ENCODE measurements at regions not wholly inside any gene's neighbourhood (a gene's known extent, or its start where the extent isn't known, plus 50 kb on each side); places are given as distances from the start of the nearest gene placed in this dataset.

DNA sequence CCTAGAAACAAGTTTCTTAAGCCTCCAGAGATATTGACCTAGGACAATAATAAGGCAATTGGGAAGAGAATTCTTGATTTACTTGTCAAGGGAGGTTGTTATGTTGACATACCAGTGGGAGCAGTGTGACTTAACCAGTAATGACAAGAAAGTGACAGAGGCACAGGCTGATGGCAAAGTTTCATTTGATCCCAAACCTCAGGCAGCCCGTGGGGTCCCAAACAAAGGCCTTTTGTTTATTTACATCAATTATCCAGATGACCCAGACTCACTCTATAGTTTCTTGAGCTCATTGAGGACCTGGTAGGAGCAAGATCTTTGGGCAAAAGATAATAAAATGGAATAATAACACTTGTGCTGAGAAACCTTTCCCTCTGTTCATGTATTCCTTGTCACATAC, 336.8 kb downstream of the ARL6IP6 start:
- H3K9me3 ChIP-seq (ENCODE audit: control insufficient read depth in 2 of 2, insufficient read depth in 1 of 2, low read length in 1 of 2) = no peaks in the 10 kb centered on the region
- no peak overlapping the region for H3K4me3 ChIP-seq (ENCODE audit: low read length in 2 of 2)
- H3K27ac ChIP-seq (ENCODE audit: low read depth in 1 of 2, low read length in 1 of 2) = no peak overlapping the region
- no peaks in the 10 kb centered on the region for H3K36me3 ChIP-seq (ENCODE audit: control insufficient read depth in 2 of 2, insufficient read depth in 2 of 2, low read length in 1 of 2)
- WGBS = 14% methylated on average over 1 of the region's 1 CpG
- no peaks in the 10 kb centered on the region for H3K4me1 ChIP-seq (ENCODE audit: control insufficient read depth in 2 of 2, insufficient read depth in 2 of 2, low read length in 2 of 2)
- H3K27me3 ChIP-seq (ENCODE audit: control insufficient read depth in 2 of 2, insufficient read depth in 1 of 2, low read length in 1 of 2) = no peaks in the 10 kb centered on the region
- no peak for DNase-seq (ENCODE audit: low read depth in 6 of 9, low spot score in 9 of 9)

DNA sequence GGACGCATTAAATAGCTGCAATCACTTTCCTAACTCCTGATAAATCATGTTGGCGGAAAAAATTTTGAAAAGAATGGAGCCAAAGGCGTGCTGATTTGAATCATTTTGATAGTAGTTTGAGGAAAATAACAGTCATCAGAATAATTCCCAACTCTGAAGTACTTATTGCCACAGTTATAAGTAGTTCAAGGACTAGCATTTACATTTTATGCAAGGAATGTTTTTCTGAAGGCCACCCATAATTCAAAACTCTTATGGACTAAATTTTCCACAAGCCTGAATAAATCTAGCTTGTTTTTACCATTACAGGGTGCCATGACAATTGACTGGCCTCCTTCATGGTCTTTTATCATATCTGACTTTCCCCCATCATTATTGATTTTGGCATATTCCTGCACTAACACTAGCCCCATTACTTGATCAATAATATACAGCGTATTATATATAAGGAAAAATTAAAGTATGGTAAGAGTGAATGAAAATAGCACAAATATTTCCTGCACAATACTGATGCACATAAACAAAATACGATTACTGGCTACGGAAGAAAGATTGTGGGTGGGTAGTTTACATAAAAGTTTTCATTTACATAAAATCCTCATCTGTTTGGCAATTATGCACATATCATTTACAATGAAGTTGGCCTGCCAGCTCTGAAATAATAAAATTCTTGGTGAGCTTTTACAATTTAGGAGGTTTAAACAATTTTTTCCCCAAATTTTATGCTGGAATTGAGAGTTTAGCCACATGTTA, 334.6 kb downstream of the ARL6IP6 start:
- no peaks in the 10 kb centered on the region for H3K4me1 ChIP-seq (ENCODE audit: control insufficient read depth in 2 of 2, insufficient read depth in 2 of 2, low read length in 2 of 2)
- H3K36me3 ChIP-seq (ENCODE audit: control insufficient read depth in 2 of 2, insufficient read depth in 2 of 2, low read length in 1 of 2) = no peaks in the 10 kb centered on the region
- DNase-seq (ENCODE audit: low read depth in 6 of 9, low spot score in 9 of 9) = no peak
- no peaks in the 10 kb centered on the region for H3K27me3 ChIP-seq (ENCODE audit: control insufficient read depth in 2 of 2, insufficient read depth in 1 of 2, low read length in 1 of 2)
- no peak overlapping the region for H3K4me3 ChIP-seq (ENCODE audit: low read length in 2 of 2)
- H3K9me3 ChIP-seq (ENCODE audit: control insufficient read depth in 2 of 2, insufficient read depth in 1 of 2, low read length in 1 of 2) = no peaks in the 10 kb centered on the region
- whole genome bisulfite sequencing = 87% methylated on average over 6 of the region's 6 CpGs
- H3K27ac ChIP-seq (ENCODE audit: low read depth in 1 of 2, low read length in 1 of 2) = no peak overlapping the region

DNA sequence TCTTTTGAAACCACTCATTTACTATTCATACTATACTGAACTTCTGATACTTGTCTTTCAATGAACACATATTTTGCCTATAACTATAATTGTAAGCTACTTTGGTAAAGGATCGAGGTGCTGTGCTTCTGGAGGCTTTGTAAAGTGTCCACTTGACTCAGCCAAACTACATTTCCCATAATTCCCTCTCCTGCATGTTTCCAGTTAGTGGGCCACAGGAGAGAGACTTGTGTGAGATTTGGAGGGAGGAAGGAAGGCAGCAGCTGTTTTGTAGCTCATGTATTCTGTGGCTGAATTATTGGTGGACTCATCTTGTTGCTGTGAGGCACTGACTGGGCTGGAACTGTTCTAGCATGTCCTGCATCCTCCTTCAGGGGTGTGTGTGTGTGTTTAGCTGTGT, 328.8 kb downstream of the ARL6IP6 start:
- WGBS = 53% methylated on average over 1 of the region's 1 CpG
- H3K36me3 ChIP-seq (ENCODE audit: control insufficient read depth in 2 of 2, insufficient read depth in 2 of 2, low read length in 1 of 2) = no peaks in the 10 kb centered on the region
- no peak for DNase-seq (ENCODE audit: low read depth in 6 of 9, low spot score in 9 of 9)

DNA sequence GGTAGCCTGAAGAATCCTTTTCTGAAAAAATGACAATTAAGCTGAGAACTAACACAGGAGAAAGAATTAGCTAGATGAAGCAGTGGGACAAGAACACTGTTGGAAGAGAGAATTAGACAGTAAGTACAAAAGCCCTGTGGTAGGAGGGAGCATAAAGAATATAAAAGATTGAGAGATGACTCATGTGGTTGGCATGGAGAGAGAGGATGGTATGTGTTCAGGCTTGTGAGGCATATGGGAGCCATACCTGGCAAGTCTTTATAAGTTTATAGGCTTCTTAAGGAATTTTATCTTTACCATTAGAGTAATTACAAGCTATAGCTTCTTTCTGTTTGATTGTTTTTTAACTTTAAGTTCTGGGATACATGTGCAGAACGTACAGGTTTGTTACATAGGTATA, 325.0 kb downstream of the ARL6IP6 start:
- H3K36me3 ChIP-seq (ENCODE audit: control insufficient read depth in 2 of 2, insufficient read depth in 2 of 2, low read length in 1 of 2) = no peaks in the 10 kb centered on the region
- no peak for DNase-seq (ENCODE audit: low read depth in 6 of 9, low spot score in 9 of 9)
- H3K27ac ChIP-seq (ENCODE audit: low read depth in 1 of 2, low read length in 1 of 2) = no peak overlapping the region
- no peaks in the 10 kb centered on the region for H3K4me1 ChIP-seq (ENCODE audit: control insufficient read depth in 2 of 2, insufficient read depth in 2 of 2, low read length in 2 of 2)
- no peaks in the 10 kb centered on the region for H3K27me3 ChIP-seq (ENCODE audit: control insufficient read depth in 2 of 2, insufficient read depth in 1 of 2, low read length in 1 of 2)
- WGBS = 96% methylated on average over 1 of the region's 1 CpG
- no peaks in the 10 kb centered on the region for H3K9me3 ChIP-seq (ENCODE audit: control insufficient read depth in 2 of 2, insufficient read depth in 1 of 2, low read length in 1 of 2)
- no peak overlapping the region for H3K4me3 ChIP-seq (ENCODE audit: low read length in 2 of 2)

More for the DNA sequence above, 328.8 kb downstream of the ARL6IP6 start:
- H3K4me1 ChIP-seq (ENCODE audit: control insufficient read depth in 2 of 2, insufficient read depth in 2 of 2, low read length in 2 of 2) = no peaks in the 10 kb centered on the region
- H3K27me3 ChIP-seq (ENCODE audit: control insufficient read depth in 2 of 2, insufficient read depth in 1 of 2, low read length in 1 of 2) = no peaks in the 10 kb centered on the region
- H3K9me3 ChIP-seq (ENCODE audit: control insufficient read depth in 2 of 2, insufficient read depth in 1 of 2, low read length in 1 of 2) = no peaks in the 10 kb centered on the region
- no peak overlapping the region for H3K27ac ChIP-seq (ENCODE audit: low read depth in 1 of 2, low read length in 1 of 2)
- H3K4me3 ChIP-seq (ENCODE audit: low read length in 2 of 2) = no peak overlapping the region

- no peak overlapping the region for H3K27ac ChIP-seq (ENCODE audit: low read depth in 1 of 2, low read length in 1 of 2)
- H3K4me3 ChIP-seq (ENCODE audit: low read length in 2 of 2) = no peak overlapping the region
- no peaks in the 10 kb centered on the region for H3K27me3 ChIP-seq (ENCODE audit: control insufficient read depth in 2 of 2, insufficient read depth in 1 of 2, low read length in 1 of 2)
- no peak for DNase-seq (ENCODE audit: low read depth in 6 of 9, low spot score in 9 of 9)
- H3K36me3 ChIP-seq (ENCODE audit: control insufficient read depth in 2 of 2, insufficient read depth in 2 of 2, low read length in 1 of 2) = no peaks in the 10 kb centered on the region
- no peaks in the 10 kb centered on the region for H3K4me1 ChIP-seq (ENCODE audit: control insufficient read depth in 2 of 2, insufficient read depth in 2 of 2, low read length in 2 of 2)
- 89% methylated on average over 2 of the region's 2 CpGs for WGBS
- peaks cover 0 to 10% of the 10 kb centered on the region in 2 donors for H3K9me3 ChIP-seq (ENCODE audit: control insufficient read depth in 2 of 2, insufficient read depth in 1 of 2, low read length in 1 of 2)
Observed at GRCh38 chr2:153028626-153029025, 310.2 kb downstream of the ARL6IP6 start.

DNA sequence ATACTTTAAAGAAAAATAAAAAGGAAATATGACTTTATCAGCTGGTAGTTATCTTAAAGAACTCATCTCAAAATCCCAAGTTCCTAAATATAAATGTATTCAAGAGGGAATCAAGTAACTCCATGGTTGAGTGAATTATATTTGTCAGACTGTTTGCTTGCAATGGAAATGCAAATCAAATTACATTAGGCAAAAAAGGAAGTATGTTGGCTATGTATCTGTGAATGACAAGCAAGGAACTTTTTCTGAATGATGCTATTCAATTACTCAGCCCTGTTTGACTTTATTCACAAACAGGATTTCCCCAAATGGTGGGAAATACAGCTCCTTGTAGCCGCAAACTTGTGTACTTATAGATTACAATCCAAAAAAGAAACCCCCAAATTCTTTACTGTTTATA, 309.1 kb downstream of the ARL6IP6 start:
- no peaks in the 10 kb centered on the region for H3K4me1 ChIP-seq (ENCODE audit: control insufficient read depth in 2 of 2, insufficient read depth in 2 of 2, low read length in 2 of 2)
- no peaks in the 10 kb centered on the region for H3K36me3 ChIP-seq (ENCODE audit: control insufficient read depth in 2 of 2, insufficient read depth in 2 of 2, low read length in 1 of 2)
- WGBS = 92% methylated on average over 1 of the region's 1 CpG
- H3K9me3 ChIP-seq (ENCODE audit: control insufficient read depth in 2 of 2, insufficient read depth in 1 of 2, low read length in 1 of 2) = peaks cover 0 to 1% of the 10 kb centered on the region in 2 donors
- H3K27me3 ChIP-seq (ENCODE audit: control insufficient read depth in 2 of 2, insufficient read depth in 1 of 2, low read length in 1 of 2) = no peaks in the 10 kb centered on the region
- DNase-seq (ENCODE audit: low read depth in 6 of 9, low spot score in 9 of 9) = no peak
- no peak overlapping the region for H3K27ac ChIP-seq (ENCODE audit: low read depth in 1 of 2, low read length in 1 of 2)
- no peak overlapping the region for H3K4me3 ChIP-seq (ENCODE audit: low read length in 2 of 2)

DNA sequence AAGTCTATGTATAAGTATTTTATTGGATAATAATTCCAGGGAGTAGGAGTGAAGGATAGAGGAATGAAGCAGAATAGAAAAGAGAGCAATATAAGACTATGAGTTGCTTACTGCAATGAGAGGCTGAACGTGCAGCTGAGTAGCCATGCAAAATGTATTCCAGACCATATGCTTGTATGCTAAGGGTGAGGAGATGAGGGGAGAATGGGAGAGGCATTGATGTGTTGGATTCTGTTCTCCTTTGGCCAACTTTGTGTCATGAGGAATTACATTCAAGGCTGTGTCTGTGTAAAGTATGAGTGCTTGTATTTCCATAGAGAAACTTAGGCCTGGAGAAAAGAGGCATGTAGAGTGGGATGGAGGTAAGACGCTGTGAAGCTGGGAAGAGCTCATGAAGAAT, 301.8 kb downstream of the ARL6IP6 start:
- 89% methylated on average over 2 of the region's 2 CpGs for WGBS

GRCh38 chr2:153005071-153005730, 286.8 kb downstream of the ARL6IP6 start:
- 88% methylated on average over 5 of the region's 5 CpGs for WGBS
- no peak overlapping the region for H3K27ac ChIP-seq (ENCODE audit: low read depth in 1 of 2, low read length in 1 of 2)

More for the DNA sequence above, 301.8 kb downstream of the ARL6IP6 start:
- no peaks in the 10 kb centered on the region for H3K4me1 ChIP-seq (ENCODE audit: control insufficient read depth in 2 of 2, insufficient read depth in 2 of 2, low read length in 2 of 2)
- no peak overlapping the region for H3K4me3 ChIP-seq (ENCODE audit: low read length in 2 of 2)
- H3K9me3 ChIP-seq (ENCODE audit: control insufficient read depth in 2 of 2, insufficient read depth in 1 of 2, low read length in 1 of 2) = peaks cover 0 to 8% of the 10 kb centered on the region in 2 donors
- H3K36me3 ChIP-seq (ENCODE audit: control insufficient read depth in 2 of 2, insufficient read depth in 2 of 2, low read length in 1 of 2) = no peaks in the 10 kb centered on the region
- H3K27ac ChIP-seq (ENCODE audit: low read depth in 1 of 2, low read length in 1 of 2) = no peak overlapping the region
- DNase-seq (ENCODE audit: low read depth in 6 of 9, low spot score in 9 of 9) = no peak
- H3K27me3 ChIP-seq (ENCODE audit: control insufficient read depth in 2 of 2, insufficient read depth in 1 of 2, low read length in 1 of 2) = no peaks in the 10 kb centered on the region

GRCh38 chr2:153004627-153005026, 286.2 kb downstream of the ARL6IP6 start:
- H3K27ac ChIP-seq (ENCODE audit: low read depth in 1 of 2, low read length in 1 of 2) = no peak overlapping the region
- no peaks in the 10 kb centered on the region for H3K4me1 ChIP-seq (ENCODE audit: control insufficient read depth in 2 of 2, insufficient read depth in 2 of 2, low read length in 2 of 2)
- WGBS = 94% methylated on average over 3 of the region's 3 CpGs
- no peaks in the 10 kb centered on the region for H3K36me3 ChIP-seq (ENCODE audit: control insufficient read depth in 2 of 2, insufficient read depth in 2 of 2, low read length in 1 of 2)
- no peak for DNase-seq (ENCODE audit: low read depth in 6 of 9, low spot score in 9 of 9)
- H3K4me3 ChIP-seq (ENCODE audit: low read length in 2 of 2) = no peak overlapping the region
- H3K9me3 ChIP-seq (ENCODE audit: control insufficient read depth in 2 of 2, insufficient read depth in 1 of 2, low read length in 1 of 2) = no peaks in the 10 kb centered on the region
- H3K27me3 ChIP-seq (ENCODE audit: control insufficient read depth in 2 of 2, insufficient read depth in 1 of 2, low read length in 1 of 2) = no peaks in the 10 kb centered on the region

More at GRCh38 chr2:153005071-153005730, 286.8 kb downstream of the ARL6IP6 start:
- Histone ChIP-seq H3K4me1 (ENCODE audit: control insufficient read depth in 2 of 2, insufficient read depth in 2 of 2, low read length in 2 of 2) (no peaks in the 10 kb centered on the region), H3K27me3 (ENCODE audit: control insufficient read depth in 2 of 2, insufficient read depth in 1 of 2, low read length in 1 of 2) (no peaks in the 10 kb centered on the region), H3K36me3 (ENCODE audit: control insufficient read depth in 2 of 2, insufficient read depth in 2 of 2, low read length in 1 of 2) (no peaks in the 10 kb centered on the region), H3K9me3 (ENCODE audit: control insufficient read depth in 2 of 2, insufficient read depth in 1 of 2, low read length in 1 of 2) (no peaks in the 10 kb centered on the region), H3K4me3 (ENCODE audit: low read length in 2 of 2) (no peak overlapping the region)
- DNase-seq (ENCODE audit: low read depth in 6 of 9, low spot score in 9 of 9) = no peak
